SJSA1 (cell line): ENCODE measurements at regions not wholly inside any gene's neighbourhood (a gene's known extent, or its start where the extent isn't known, plus 50 kb on each side); places are given as distances from the start of the nearest gene placed in this dataset.
A peak's percentile ranks its signal among the peaks of the same experiment; 100 is the strongest.

Source experiments
- DNase-seq, 2 experiments: peaks; one replicate each; pipeline ENCODE4 v3.0.0-alpha.2; 2015 to 2020; ENCODE audit warnings: low spot score in 2 of 2, low read depth in 1 of 2
- H3K27ac ChIP-seq: fragments of 250-450 bp; sonication (Bioruptor Pico); 2 replicates; pipeline ENCODE4 v1.5.1; 2020; ENCODE audit warnings: mild to moderate bottlenecking, moderate library complexity
- H3K27me3 ChIP-seq: fragments of 250-450 bp; sonication (Bioruptor Pico); replicated peaks from 2 replicates; pipeline ENCODE4 v1.5.1; 2020; ENCODE audit warnings: mild to moderate bottlenecking, moderate library complexity
- H3K36me3 ChIP-seq: fragments of 250-450 bp; sonication (Bioruptor Pico); 2 replicates; pipeline ENCODE4 v1.5.1; 2020; ENCODE audit warnings: mild to moderate bottlenecking
- H3K4me1 ChIP-seq: fragments of 250-450 bp; sonication (Bioruptor Pico); replicated peaks from 2 replicates; pipeline ENCODE4 v1.6.1; 2021; ENCODE audit warnings: mild to moderate bottlenecking
- H3K4me3 ChIP-seq: fragments of 250-450 bp; sonication (Bioruptor Pico); 2 replicates; pipeline ENCODE4 v1.5.1; 2020; ENCODE audit warnings: mild to moderate bottlenecking
- H3K9me3 ChIP-seq: fragments of 250-450 bp; sonication (Bioruptor Pico); replicated peaks from 2 replicates; pipeline ENCODE4 v1.5.1; 2020; ENCODE audit warnings: mild to moderate bottlenecking

DNA sequence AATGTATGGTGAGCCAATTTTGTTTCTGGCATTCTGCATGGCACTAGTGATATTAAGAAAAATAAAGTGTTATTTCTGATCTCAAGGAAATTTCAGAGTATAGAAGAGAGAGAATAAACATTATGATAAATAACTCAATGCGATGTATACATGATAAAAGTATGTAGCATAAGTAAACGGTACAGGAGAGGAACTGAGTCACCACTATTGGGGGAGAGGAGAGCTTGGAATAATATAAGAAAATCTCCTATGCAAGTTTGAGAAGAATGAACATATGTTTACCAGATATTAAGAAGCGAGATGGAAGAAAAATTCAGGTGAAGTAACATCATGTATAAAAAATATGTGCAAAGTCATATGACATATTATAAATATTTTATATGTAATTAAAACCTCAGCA, 1230.3 kb upstream of the CITED2 start:
- H3K36me3 ChIP-seq: no peaks in the 10 kb centered on the region
- DNase-seq: no peak
- H3K4me1 ChIP-seq: peaks cover 5% of the 10 kb centered on the region; the same call in 1 of the 2 replicates
- no peak overlapping the region for H3K27ac ChIP-seq
- no peak overlapping the region for H3K4me3 ChIP-seq
- H3K27me3 ChIP-seq: no peaks in the 10 kb centered on the region
- no peaks in the 10 kb centered on the region for H3K9me3 ChIP-seq

DNA sequence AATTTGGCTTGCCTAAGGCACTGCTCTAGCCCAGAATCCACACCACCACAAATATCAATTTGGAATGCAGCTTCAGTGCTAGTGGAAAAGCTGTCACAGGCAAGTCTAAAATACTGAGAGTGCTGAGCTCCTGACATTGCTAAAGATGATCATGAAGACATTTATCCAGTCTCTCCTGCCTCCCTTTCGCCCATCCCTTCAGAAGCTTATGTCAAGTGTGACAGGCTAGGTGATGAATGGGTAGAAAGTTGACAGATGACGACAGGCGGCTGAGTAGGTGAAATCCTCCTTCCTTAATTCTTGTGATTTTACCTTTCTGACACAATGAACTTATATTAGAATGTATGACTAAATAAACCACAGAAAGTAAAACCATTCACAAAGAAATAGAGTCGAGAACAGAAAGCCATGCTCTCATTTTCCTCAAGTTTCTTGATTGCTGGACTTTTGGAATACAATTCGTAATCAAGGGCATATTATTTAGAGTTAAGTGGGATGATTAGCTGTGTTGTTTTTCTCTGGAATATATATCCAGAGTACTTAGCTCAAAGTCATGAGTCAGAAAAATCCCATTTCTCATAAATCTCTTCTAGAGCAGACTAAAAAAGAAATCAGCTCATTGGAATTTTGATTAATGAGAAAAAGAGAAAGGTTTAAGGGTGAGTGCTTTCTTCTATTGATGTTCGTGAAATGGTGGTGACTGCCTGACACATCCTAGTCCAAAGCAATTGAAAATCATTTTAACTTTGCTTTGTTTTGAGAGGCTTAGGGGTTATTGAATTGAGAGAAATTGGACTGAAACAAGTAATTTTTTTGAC, 1228.2 kb upstream of the CITED2 start:
- no peak overlapping the region for H3K4me3 ChIP-seq
- no peak for DNase-seq
- H3K36me3 ChIP-seq: no peaks in the 10 kb centered on the region
- H3K27me3 ChIP-seq: no peaks in the 10 kb centered on the region
- 0 out of 2 replicates have a peak, but pooled peaks cover 5% of the 10 kb centered on the region for H3K4me1 ChIP-seq
- no peak overlapping the region for H3K27ac ChIP-seq
- no peaks in the 10 kb centered on the region for H3K9me3 ChIP-seq

GRCh38 chr6:140601021-140601808, 1226.8 kb upstream of the CITED2 start:
- H3K4me1 ChIP-seq: 0 out of 2 replicates have a peak, but pooled peaks cover 5% of the 10 kb centered on the region
- H3K27ac ChIP-seq: no peak overlapping the region
- H3K4me3 ChIP-seq: no peak overlapping the region
- H3K36me3 ChIP-seq: no peaks in the 10 kb centered on the region
- no peaks in the 10 kb centered on the region for H3K9me3 ChIP-seq
- no peaks in the 10 kb centered on the region for H3K27me3 ChIP-seq
- DNase-seq: no peak

DNA sequence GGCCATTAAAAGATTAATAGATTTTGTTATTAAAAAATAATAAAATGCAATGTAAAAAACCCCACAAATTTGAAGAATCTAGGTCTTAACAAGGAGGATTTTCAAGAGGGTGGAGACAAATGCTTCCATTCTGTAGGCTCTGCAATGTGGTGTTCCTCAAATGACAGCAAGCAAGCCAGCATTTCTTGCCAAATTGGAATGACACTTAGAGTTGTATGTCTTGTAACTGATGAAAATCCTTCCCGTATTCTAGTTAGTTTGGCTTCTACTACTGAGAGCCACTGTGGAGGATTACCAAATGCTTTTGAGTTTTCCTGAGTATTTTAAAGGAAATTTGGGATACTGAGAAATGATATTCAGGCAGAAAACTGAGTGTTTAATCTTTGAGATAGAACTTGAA, 1225.5 kb upstream of the CITED2 start:
- H3K9me3 ChIP-seq: no peaks in the 10 kb centered on the region
- no peak overlapping the region for H3K4me3 ChIP-seq
- H3K27me3 ChIP-seq: no peaks in the 10 kb centered on the region
- no peak overlapping the region for H3K27ac ChIP-seq
- 0 out of 2 replicates have a peak, but pooled peaks cover 5% of the 10 kb centered on the region for H3K4me1 ChIP-seq
- no peak for DNase-seq
- no peaks in the 10 kb centered on the region for H3K36me3 ChIP-seq

DNA sequence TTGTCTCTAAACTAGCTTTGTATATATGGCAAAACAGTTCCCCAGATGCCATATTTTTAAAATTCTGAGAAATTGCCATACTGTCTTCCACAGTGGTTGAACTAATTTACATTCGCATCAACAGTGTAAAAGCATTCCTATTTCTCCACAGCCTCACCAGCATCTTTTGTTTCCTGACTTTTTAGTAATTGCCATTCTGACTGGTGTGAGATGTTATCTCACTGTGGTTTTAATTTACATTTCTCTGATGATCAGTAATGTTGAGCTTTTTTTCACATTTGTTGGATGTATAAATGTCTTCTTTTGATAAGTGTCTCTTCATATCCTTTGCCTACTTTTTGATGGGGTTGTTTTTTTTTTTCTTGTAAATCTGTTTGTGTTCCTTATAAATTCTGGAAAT, 1222.7 kb upstream of the CITED2 start:
- H3K4me3 ChIP-seq: no peak overlapping the region
- H3K9me3 ChIP-seq: no peaks in the 10 kb centered on the region; the same call in 1 of the 2 replicates
- no peaks in the 10 kb centered on the region for H3K27me3 ChIP-seq
- H3K4me1 ChIP-seq: 0 out of 2 replicates have a peak, but pooled peaks cover 5% of the 10 kb centered on the region
- H3K36me3 ChIP-seq: no peaks in the 10 kb centered on the region
- H3K27ac ChIP-seq: no peak overlapping the region
- no peak for DNase-seq

- Histone ChIP-seq H3K27ac (no peak overlapping the region), H3K36me3 (no peaks in the 10 kb centered on the region), H3K27me3 (no peaks in the 10 kb centered on the region), H3K9me3 (no peaks in the 10 kb centered on the region; the same call in 1 of the 2 replicates), H3K4me1 (no peaks in the 10 kb centered on the region), H3K4me3 (no peak overlapping the region)
- no peak for DNase-seq
Observed at GRCh38 chr6:140594806-140595128, 1220.3 kb upstream of the CITED2 start.

DNA sequence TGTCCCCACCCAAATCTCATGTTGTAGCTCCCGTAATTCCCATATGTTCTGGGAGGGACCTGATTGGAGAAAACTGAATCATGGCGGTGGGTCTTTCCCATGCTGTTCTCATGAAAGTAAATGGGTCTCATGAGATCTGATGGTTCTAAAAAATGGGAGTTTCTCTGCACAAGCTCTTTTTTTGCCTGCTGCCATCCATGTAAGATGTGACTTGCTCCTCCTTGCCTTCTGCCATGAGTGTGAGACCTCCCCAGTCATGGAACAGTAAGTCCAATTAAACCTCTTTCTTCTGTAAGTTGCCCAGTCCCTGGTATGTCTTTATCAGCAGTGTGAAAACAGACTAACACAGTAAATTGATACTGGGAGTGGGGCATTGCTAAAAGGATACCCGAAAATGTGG, 1218.4 kb upstream of the CITED2 start:
- Histone ChIP-seq H3K36me3 (no peaks in the 10 kb centered on the region), H3K4me3 (no peak overlapping the region), H3K4me1 (no peaks in the 10 kb centered on the region), H3K9me3 (no peaks in the 10 kb centered on the region; the same call in 1 of the 2 replicates), H3K27me3 (no peaks in the 10 kb centered on the region), H3K27ac (no peak overlapping the region)
- no peak for DNase-seq

DNA sequence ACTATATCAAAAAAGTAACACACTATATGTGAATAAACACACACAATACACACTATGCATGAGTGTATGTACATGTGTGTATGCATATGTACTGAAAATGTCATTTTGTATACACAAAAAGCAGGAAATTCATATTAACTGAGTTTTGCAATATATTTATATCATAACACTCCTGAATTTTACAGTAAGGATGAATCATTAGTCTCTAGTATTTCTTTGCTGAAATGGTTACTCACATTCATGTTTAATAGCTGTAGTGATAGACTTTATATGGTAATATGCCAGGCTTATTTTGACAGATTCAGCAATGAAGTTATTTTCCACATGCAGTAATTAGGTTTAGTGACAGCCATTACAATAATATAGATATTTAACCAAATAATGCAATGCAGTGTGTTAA, 1216.2 kb upstream of the CITED2 start:
- no peak overlapping the region for H3K4me3 ChIP-seq
- H3K27ac ChIP-seq: no peak overlapping the region
- H3K4me1 ChIP-seq: no peaks in the 10 kb centered on the region
- H3K9me3 ChIP-seq: no peaks in the 10 kb centered on the region; the same call in 1 of the 2 replicates
- no peaks in the 10 kb centered on the region for H3K27me3 ChIP-seq
- DNase-seq: no peak
- H3K36me3 ChIP-seq: no peaks in the 10 kb centered on the region

- no peak for DNase-seq
- Histone ChIP-seq H3K36me3 (no peaks in the 10 kb centered on the region), H3K4me1 (no peaks in the 10 kb centered on the region)
Observed at GRCh38 chr6:140586426-140587061, 1212.1 kb upstream of the CITED2 start.

GRCh38 chr6:140581601-140582000, 1207.2 kb upstream of the CITED2 start:
- H3K36me3 ChIP-seq: no peaks in the 10 kb centered on the region
- H3K9me3 ChIP-seq: no peaks in the 10 kb centered on the region
- 0 out of 2 replicates have a peak, but pooled peaks cover 4% of the 10 kb centered on the region for H3K4me1 ChIP-seq
- no peaks in the 10 kb centered on the region for H3K27me3 ChIP-seq
- no peak overlapping the region for H3K27ac ChIP-seq
- H3K4me3 ChIP-seq: no peak overlapping the region
- no peak for DNase-seq

More at GRCh38 chr6:140586426-140587061, 1212.1 kb upstream of the CITED2 start:
- no peaks in the 10 kb centered on the region for H3K27me3 ChIP-seq
- no peaks in the 10 kb centered on the region for H3K9me3 ChIP-seq
- H3K4me3 ChIP-seq: no peak overlapping the region
- no peak overlapping the region for H3K27ac ChIP-seq

- no peak overlapping the region for H3K27ac ChIP-seq
- no peaks in the 10 kb centered on the region for H3K27me3 ChIP-seq
- H3K4me3 ChIP-seq: no peak overlapping the region
- no peak for DNase-seq
- no peaks in the 10 kb centered on the region for H3K9me3 ChIP-seq
- 0 out of 2 replicates have a peak, but pooled peaks cover 5% of the 10 kb centered on the region for H3K4me1 ChIP-seq
- no peaks in the 10 kb centered on the region for H3K36me3 ChIP-seq
Observed at GRCh38 chr6:140579918-140580317, 1205.5 kb upstream of the CITED2 start.

- Histone ChIP-seq H3K36me3 (no peaks in the 10 kb centered on the region), H3K27ac (no peak overlapping the region), H3K4me1 (peaks cover 26% of the 10 kb centered on the region), H3K27me3 (no peaks in the 10 kb centered on the region), H3K4me3 (no peak overlapping the region), H3K9me3 (no peaks in the 10 kb centered on the region)
- no peak for DNase-seq
Observed at GRCh38 chr6:140576004-140576555, 1201.6 kb upstream of the CITED2 start.

DNA sequence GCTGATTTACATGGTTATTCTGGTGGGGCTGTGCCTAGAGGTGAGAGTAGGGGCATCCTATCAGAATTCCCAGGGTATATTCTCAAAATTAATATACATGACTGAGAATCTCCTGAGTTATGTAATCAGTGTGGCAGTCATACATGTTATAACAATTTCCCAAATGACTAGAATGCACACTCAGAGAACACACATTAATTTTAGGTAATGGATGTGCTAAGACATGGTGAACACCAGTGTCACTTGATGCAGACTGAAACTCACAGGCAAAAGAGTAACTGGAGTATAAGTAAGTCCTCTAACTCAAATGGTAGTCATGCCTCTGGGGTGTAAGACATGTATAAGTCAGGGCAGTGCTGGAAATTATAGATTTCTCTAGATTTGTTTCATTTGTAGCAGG, 1198.4 kb upstream of the CITED2 start:
- no peaks in the 10 kb centered on the region for H3K27me3 ChIP-seq
- peak overlapping the region; percentile 83 for H3K27ac ChIP-seq
- no peak overlapping the region for H3K4me3 ChIP-seq
- no peaks in the 10 kb centered on the region for H3K9me3 ChIP-seq
- no peaks in the 10 kb centered on the region for H3K36me3 ChIP-seq
- peak in 1 of 2 experiments; percentile 10 for DNase-seq
- peaks cover 27% of the 10 kb centered on the region for H3K4me1 ChIP-seq
